Adrenal gland (tissue), 9 donors: ENCODE measurements at regions not wholly inside any gene's neighbourhood (a gene's known extent, or its start where the extent isn't known, plus 50 kb on each side); places are given as distances from the start of the nearest gene placed in this dataset.

Source experiments
- DNase-seq, 7 donors: peaks; one replicate each; pipeline ENCODE4 v3.0.0-alpha.2; 2019 to 2020
- H3K27ac ChIP-seq, 5 donors: fragments of 200-600 bp; sonication (generic) in 4 of 5; 1 replicate in 3 of 5; 2 replicates in 2 of 5; pipeline versions ENCODE4 v1.5.1 to v1.8.0; 2016 to 2020; ENCODE audit warnings: mild to moderate bottlenecking in 1 of 5
- H3K27me3 ChIP-seq: fragments of 200-600 bp; 2 replicates; pipeline ENCODE4 v1.8.0; 2021
- H3K36me3 ChIP-seq, 2 donors: fragments of 200-600 bp; replicated peaks in 1 of 2; 1 replicate in 1 of 2; 2 replicates in 1 of 2; pipeline versions ENCODE4 v1.5.1 to v1.8.0; 2018 to 2022
- H3K4me1 ChIP-seq, 2 donors: fragments of 200-600 bp; replicated peaks in 1 of 2; 1 replicate in 1 of 2; 2 replicates in 1 of 2; pipeline versions ENCODE4 v1.5.1 to v1.8.0; 2018 to 2021
- H3K4me3 ChIP-seq, 4 donors: fragments of 200-600 bp; sonication (generic) in 3 of 4; one replicate each; pipeline ENCODE4 v1.5.1; 2016 to 2018
- H3K9me3 ChIP-seq, 3 donors: fragments of 200-600 bp; sonication (generic) in 1 of 3; replicated peaks in 1 of 3; 1 replicate in 2 of 3; 2 replicates in 1 of 3; pipeline versions ENCODE4 v1.5.1 to v1.8.0; 2016 to 2021
- POLR2A ChIP-seq, 2 donors: fragments of 450-650 bp; IDR thresholded peaks; one replicate each; pipeline ENCODE4 v1.6.1; 2017; ENCODE audit warnings: antibody characterized with exemption in 2 of 2, mild to moderate bottlenecking in 2 of 2, moderate library complexity in 1 of 2
- WGBS, 4 donors: extraction: QIAGEN DNeasy Blood & Tissue Kit in 2 of 4; methylation state at CpG; one replicate each; pipeline versions ENCODE4 v1.1.5 to v1.1.7; 2013 to 2017; 5-methylcytosine and 5-hydroxymethylcytosine counted together
- intact Hi-C, 2 donors: fragments of 100-400 bp; cut with DNase I; formaldehyde crosslinking; loops; one replicate each; pipeline versions ENCODE4 v1.14.1 to v1.15.0; 2022 to 2023
- TF ChIP-seq, protein P1 (sequence below), 6 experiments: fragments of 450-650 bp in 4 of 6; fragments of 200-600 bp in 2 of 6; sonication (generic) in 1 of 6; IDR thresholded peaks; 1 replicate in 5 of 6; 2 replicates in 1 of 6; pipeline versions ENCODE4 v1.5.1 to v1.8.0; 2016 to 2021; ENCODE audit warnings: antibody characterized with exemption in 6 of 6, mild to moderate bottlenecking in 2 of 6, moderate library complexity in 1 of 6
- donor health status: healthy with polysubstance abuse.
- donor health status: Bipolar disorder and iron deficiency.
- donor health status: DM: yes; HTN: yes; CAD: no.
- donor health status: DM: no; HTN: no; CAD: no.
- donor health status: DM: no; HTN: no; CAD: no.

DNA sequence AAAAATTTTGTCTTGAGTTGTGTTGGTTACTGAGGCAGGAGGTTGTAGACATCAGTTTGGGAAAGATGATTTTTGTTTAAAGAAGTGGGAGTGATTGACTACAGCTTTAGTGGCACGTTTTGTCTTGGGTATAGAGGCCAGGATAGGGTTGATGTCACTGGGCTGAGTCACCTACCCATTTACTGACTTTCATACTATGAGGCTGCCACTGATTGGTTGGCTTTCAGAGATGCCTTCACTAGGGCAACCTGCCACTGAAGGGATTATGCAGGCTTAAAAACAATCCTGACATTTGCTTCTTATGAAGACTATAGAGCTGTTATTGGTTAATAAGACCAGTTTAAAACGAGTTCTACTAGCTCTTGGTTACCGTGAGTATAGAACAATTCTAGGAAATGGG lies 479.1 kb downstream of the SOX11 start:
- WGBS, 4 donors = 62 to 75% (median 70%) methylated on average over 3 of the region's 3 CpGs
- no peaks in the 10 kb centered on the region for H3K9me3 ChIP-seq

GRCh38 chr2:6177811-6178210 lies 485.6 kb downstream of the SOX11 start:
- Histone ChIP-seq H3K27me3 (no peaks in the 10 kb centered on the region), H3K27ac (no peak overlapping the region), H3K4me1 (peaks cover 0 to 14% of the 10 kb centered on the region in 2 donors), H3K4me3 (no peak overlapping the region), H3K36me3 (no peaks in the 10 kb centered on the region), H3K9me3 (no peaks in the 10 kb centered on the region)
- WGBS, 4 donors = 41 to 62% (median 52%) methylated on average over 2 of the region's 2 CpGs
- intact Hi-C loops = no loop called here
- no peak for DNase-seq
- no peak for TF ChIP-seq POLR2A (IDR thresholded peaks at IDR 0.05)
- TF ChIP-seq, protein P1, sequence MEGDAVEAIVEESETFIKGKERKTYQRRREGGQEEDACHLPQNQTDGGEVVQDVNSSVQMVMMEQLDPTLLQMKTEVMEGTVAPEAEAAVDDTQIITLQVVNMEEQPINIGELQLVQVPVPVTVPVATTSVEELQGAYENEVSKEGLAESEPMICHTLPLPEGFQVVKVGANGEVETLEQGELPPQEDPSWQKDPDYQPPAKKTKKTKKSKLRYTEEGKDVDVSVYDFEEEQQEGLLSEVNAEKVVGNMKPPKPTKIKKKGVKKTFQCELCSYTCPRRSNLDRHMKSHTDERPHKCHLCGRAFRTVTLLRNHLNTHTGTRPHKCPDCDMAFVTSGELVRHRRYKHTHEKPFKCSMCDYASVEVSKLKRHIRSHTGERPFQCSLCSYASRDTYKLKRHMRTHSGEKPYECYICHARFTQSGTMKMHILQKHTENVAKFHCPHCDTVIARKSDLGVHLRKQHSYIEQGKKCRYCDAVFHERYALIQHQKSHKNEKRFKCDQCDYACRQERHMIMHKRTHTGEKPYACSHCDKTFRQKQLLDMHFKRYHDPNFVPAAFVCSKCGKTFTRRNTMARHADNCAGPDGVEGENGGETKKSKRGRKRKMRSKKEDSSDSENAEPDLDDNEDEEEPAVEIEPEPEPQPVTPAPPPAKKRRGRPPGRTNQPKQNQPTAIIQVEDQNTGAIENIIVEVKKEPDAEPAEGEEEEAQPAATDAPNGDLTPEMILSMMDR (IDR thresholded peaks at IDR 0.05) = no peak

More for the DNA sequence above, 479.1 kb downstream of the SOX11 start:
- H3K4me3 ChIP-seq = no peak overlapping the region
- H3K27ac ChIP-seq = no peak overlapping the region
- TF ChIP-seq, protein P1 (IDR thresholded peaks at IDR 0.05) = no peak
- no peak for TF ChIP-seq POLR2A (IDR thresholded peaks at IDR 0.05)
- no peaks in the 10 kb centered on the region for H3K4me1 ChIP-seq
- no peaks in the 10 kb centered on the region for H3K36me3 ChIP-seq
- H3K27me3 ChIP-seq = no peaks in the 10 kb centered on the region
- intact Hi-C loops = no loop called here
- no peak for DNase-seq

GRCh38 chr2:6181525-6181924 lies 489.3 kb downstream of the SOX11 start:
- Histone ChIP-seq H3K27me3 (no peaks in the 10 kb centered on the region), H3K27ac (peak overlapping the region in 2 of 5 donors; percentile 24 to 42), H3K9me3 (no peaks in the 10 kb centered on the region), H3K4me1 (peaks cover 3 to 22% of the 10 kb centered on the region in 2 donors), H3K4me3 (no peak overlapping the region), H3K36me3 (no peaks in the 10 kb centered on the region)
- WGBS, 4 donors = 42 to 54% (median 49%) methylated on average over 4 of the region's 4 CpGs
- TF ChIP-seq, protein P1 (IDR thresholded peaks at IDR 0.05) = no peak
- intact Hi-C loops = no loop called here
- DNase-seq = peak in 3 of 7 donors; percentile 29 to 41 (median 29)

DNA sequence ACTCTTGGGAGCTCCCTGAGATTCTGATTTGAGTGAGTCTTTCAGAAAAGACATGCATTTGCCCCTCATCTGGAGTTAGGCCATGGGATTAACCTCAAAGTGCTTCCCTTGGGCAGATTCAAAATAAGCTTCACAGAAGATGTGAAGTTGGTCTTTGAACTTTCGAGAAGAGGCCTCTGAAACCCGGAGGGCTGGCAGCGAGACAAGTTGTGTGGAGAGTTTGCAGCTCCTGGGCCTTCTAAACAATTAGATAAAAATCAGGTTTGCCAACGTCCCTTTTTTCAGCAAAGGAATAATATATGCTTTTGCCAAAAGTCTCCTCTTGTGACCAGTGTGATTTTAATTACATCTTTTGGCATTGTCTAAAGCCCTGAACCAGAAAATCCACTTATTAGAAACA lies 489.7 kb downstream of the SOX11 start:
- Histone ChIP-seq H3K9me3 (no peaks in the 10 kb centered on the region), H3K36me3 (no peaks in the 10 kb centered on the region), H3K27ac (peak overlapping the region in 2 of 5 donors; percentile 24 to 42), H3K4me3 (no peak overlapping the region), H3K4me1 (peaks cover 7 to 23% of the 10 kb centered on the region in 2 donors), H3K27me3 (no peaks in the 10 kb centered on the region)
- intact Hi-C loops = no loop called here
- DNase-seq = peak in 3 of 7 donors; percentile 21 to 38 (median 36)
- 39 to 48% (median 44%) methylated on average over 4 of the region's 4 CpGs for WGBS, 4 donors
- TF ChIP-seq POLR2A (IDR thresholded peaks at IDR 0.05) = no peak
- TF ChIP-seq, protein P1 (IDR thresholded peaks at IDR 0.05) = no peak
